Fibroblast of the aortic adventitia (primary cell): ENCODE measurements at regions not wholly inside any gene's neighbourhood (a gene's known extent, or its start where the extent isn't known, plus 50 kb on each side); places are given as distances from the start of the nearest gene placed in this dataset.

Experiments
- DNase-seq: peaks from one replicate; pipeline ENCODE4 v3.0.0-alpha.2; 2010; ENCODE audit warnings: low read depth
- H3K4me3 ChIP-seq: 2 replicates; pipeline ENCODE4 v1.5.1; 2011; ENCODE audit warnings: low read depth, mild to moderate bottlenecking, control low read depth, low read length, moderate library complexity
- CTCF ChIP-seq: IDR thresholded peaks from 2 replicates; pipeline ENCODE4 v1.5.1; 2011; ENCODE audit warnings: mild to moderate bottlenecking, low read length, control low read depth, inconsistent platforms; ENCODE audit not compliant: insufficient read depth

- no peak overlapping the region for H3K4me3 ChIP-seq
Measured at GRCh38 chr3:18641916-18642315, 216.8 kb upstream of the SATB1 start.

GRCh38 chr3:18635215-18635614 is 210.1 kb upstream of the SATB1 start:
- TF ChIP-seq CTCF = no peak
- no peak for DNase-seq
- no peak overlapping the region for H3K4me3 ChIP-seq

More at GRCh38 chr3:18641916-18642315, 216.8 kb upstream of the SATB1 start:
- no peak for DNase-seq
- no peak for TF ChIP-seq CTCF

DNA sequence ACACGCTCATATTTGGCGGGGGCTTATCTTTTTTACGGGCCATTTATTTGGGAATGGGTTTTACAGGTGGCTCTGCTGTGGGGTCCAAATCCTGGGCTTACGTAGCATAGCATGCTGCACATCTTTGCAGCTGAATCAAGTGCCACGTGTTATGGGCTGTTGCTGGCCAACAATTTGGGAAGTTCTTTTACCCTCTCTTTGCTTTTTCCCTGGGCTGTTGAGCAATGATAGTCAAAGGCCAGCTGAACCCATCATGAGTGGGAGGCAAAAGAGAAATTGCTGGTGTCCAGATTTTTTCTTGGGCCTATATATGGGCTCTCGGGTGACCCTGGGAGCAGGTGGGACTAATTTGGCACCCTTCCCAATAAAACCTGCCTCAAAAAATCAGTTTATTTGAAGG is 209.3 kb upstream of the SATB1 start:
- TF ChIP-seq CTCF = no peak
- DNase-seq = no peak
- no peak overlapping the region for H3K4me3 ChIP-seq

DNA sequence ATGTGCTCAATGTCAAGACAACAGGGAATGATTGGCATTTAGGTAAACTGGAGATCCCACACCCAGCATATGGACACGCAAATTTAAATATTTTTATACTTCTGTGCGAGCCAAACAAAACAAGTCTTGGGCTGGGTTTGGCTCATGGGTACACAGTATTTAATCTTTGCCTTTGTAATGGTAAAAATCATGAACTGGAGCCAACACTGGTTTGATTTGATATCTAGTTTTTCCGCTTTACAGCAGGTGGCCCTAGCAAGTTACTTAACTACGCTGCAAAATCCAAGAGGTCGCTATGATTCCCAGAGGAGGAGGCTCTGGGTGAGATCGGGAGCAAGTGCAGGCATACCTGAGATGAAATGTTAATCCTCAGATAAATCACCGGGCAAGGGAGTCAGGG is 207.9 kb upstream of the SATB1 start:
- DNase-seq = no peak
- H3K4me3 ChIP-seq = no peak overlapping the region
- TF ChIP-seq CTCF = no peak

GRCh38 chr3:18630295-18630694 is 205.2 kb upstream of the SATB1 start:
- no peak for DNase-seq
- no peak for TF ChIP-seq CTCF
- no peak overlapping the region for H3K4me3 ChIP-seq

- no peak overlapping the region for H3K4me3 ChIP-seq
- TF ChIP-seq CTCF = no peak
- DNase-seq = no peak
Measured at GRCh38 chr3:18625085-18625484, 199.9 kb upstream of the SATB1 start.

GRCh38 chr3:18623220-18623619 is 198.1 kb upstream of the SATB1 start:
- no peak overlapping the region for H3K4me3 ChIP-seq
- no peak for TF ChIP-seq CTCF
- no peak for DNase-seq
